IMR-90 (cell line): ENCODE measurements at regions not wholly inside any gene's neighbourhood (a gene's known extent, or its start where the extent isn't known, plus 50 kb on each side); places are given as distances from the start of the nearest gene placed in this dataset.

Experiments used
- BHLHE40 ChIP-seq: fragments of 150-350 bp; IDR thresholded peaks from 2 replicates; pipeline ENCODE4 v1.6.1; 2016; ENCODE audit warnings: mild to moderate bottlenecking, low read depth, low read length
- CEBPB ChIP-seq: IDR thresholded peaks from 2 replicates; pipeline ENCODE4 v1.6.1; 2012; ENCODE audit warnings: low read depth, low read length, improper control_type of control experiment
- CTCF ChIP-seq: conservative IDR thresholded peaks from 2 replicates; pipeline ENCODE4 v1.5.1; 2012; ENCODE audit warnings: mild to moderate bottlenecking, low read depth, low read length, improper control_type of control experiment
- ELK1 ChIP-seq: fragments of 150-350 bp; IDR thresholded peaks from 2 replicates; pipeline ENCODE4 v1.6.1; 2016; ENCODE audit warnings: low read depth, mild to moderate bottlenecking, low read length, moderate library complexity, borderline replicate concordance
- MAFK ChIP-seq: IDR thresholded peaks from 2 replicates; pipeline ENCODE4 v1.6.1; 2012; ENCODE audit warnings: low read depth, low read length, improper control_type of control experiment
- MAZ ChIP-seq: IDR thresholded peaks from 2 replicates; pipeline ENCODE4 v1.6.1; 2012; ENCODE audit warnings: low read depth, mild to moderate bottlenecking, low read length, improper control_type of control experiment, moderate library complexity, borderline replicate concordance
- MXI1 ChIP-seq: IDR thresholded peaks from 2 replicates; pipeline ENCODE4 v1.6.1; 2012; ENCODE audit warnings: low read depth, mild to moderate bottlenecking, low read length, moderate library complexity, borderline replicate concordance
- NFE2L2 ChIP-seq: fragments of 150-350 bp; IDR thresholded peaks from 2 replicates; pipeline ENCODE4 v1.6.1; 2016; ENCODE audit warnings: low read depth, mild to moderate bottlenecking, low read length
- POLR2A ChIP-seq: IDR thresholded peaks from 2 replicates; pipeline ENCODE4 v1.6.1; 2012; ENCODE audit warnings: mild to moderate bottlenecking, low read depth, low read length
- RAD21 ChIP-seq: IDR thresholded peaks from 2 replicates; pipeline ENCODE4 v1.6.1; 2012; ENCODE audit warnings: low read length, improper control_type of control experiment
- RCOR1 ChIP-seq: IDR thresholded peaks from 2 replicates; pipeline ENCODE4 v1.6.1; 2012; ENCODE audit warnings: mild to moderate bottlenecking, low read length, improper control_type of control experiment; ENCODE audit not compliant: insufficient replicate concordance
- RFX5 ChIP-seq: IDR thresholded peaks from 2 replicates; pipeline ENCODE4 v1.8.0; 2012; ENCODE audit warnings: low read depth, mild to moderate bottlenecking, low read length, moderate library complexity
- SMC3 ChIP-seq: fragments of 150-350 bp; IDR thresholded peaks from 2 replicates; pipeline ENCODE4 v1.6.1; 2016; ENCODE audit warnings: low read depth, mild to moderate bottlenecking, antibody characterized with exemption, low read length, moderate library complexity
- USF2 ChIP-seq: fragments of 150-350 bp; IDR thresholded peaks from 2 replicates; pipeline ENCODE4 v1.6.1; 2017; ENCODE audit warnings: mild to moderate bottlenecking, antibody characterized with exemption, low read length, low read depth

- no peak for TF ChIP-seq CTCF
- no peak for TF ChIP-seq USF2
- TF ChIP-seq POLR2A = no peak
- no peak for TF ChIP-seq RAD21
- no peak for TF ChIP-seq RFX5
- TF ChIP-seq MXI1 = no peak
- TF ChIP-seq MAZ = no peak
- TF ChIP-seq CEBPB = no peak
- no peak for TF ChIP-seq SMC3
- TF ChIP-seq MAFK = no peak
- no peak for TF ChIP-seq ELK1
- TF ChIP-seq BHLHE40 = no peak
- no peak for TF ChIP-seq RCOR1
- TF ChIP-seq NFE2L2 = no peak
Observed at GRCh38 chr9:7376833-7377232, 422.7 kb downstream of the DMAC1 start.
